ENCODE measurements at regions not wholly inside any gene's neighbourhood (a gene's known extent, or its start where the extent isn't known, plus 50 kb on each side); places are given as distances from the start of the nearest gene placed in this dataset.

GRCh38 chr18:29083545-29083944, 906.6 kb upstream of the CDH2 start:
- no peak for TF ChIP-seq CTCF (IDR thresholded peaks at IDR 0.05)
- TF ChIP-seq POLR2A (IDR thresholded peaks at IDR 0.05) = no peak

All from lower leg skin (tissue), 3 donors.